HL-60 (cell line): ENCODE measurements at regions not wholly inside any gene's neighbourhood (a gene's known extent, or its start where the extent isn't known, plus 50 kb on each side); places are given as distances from the start of the nearest gene placed in this dataset.

ENCODE experiments used
- POLR2AphosphoS5 ChIP-seq: IDR thresholded peaks from 2 replicates; pipeline ENCODE4 v1.6.1; 2012; ENCODE audit warnings: low read depth
- TF ChIP-seq, protein P1 (sequence below): IDR thresholded peaks from one replicate; pipeline ENCODE4 v1.5.1; 2011; ENCODE audit warnings: low read length, control low read depth, inconsistent platforms; ENCODE audit not compliant: insufficient read depth

DNA sequence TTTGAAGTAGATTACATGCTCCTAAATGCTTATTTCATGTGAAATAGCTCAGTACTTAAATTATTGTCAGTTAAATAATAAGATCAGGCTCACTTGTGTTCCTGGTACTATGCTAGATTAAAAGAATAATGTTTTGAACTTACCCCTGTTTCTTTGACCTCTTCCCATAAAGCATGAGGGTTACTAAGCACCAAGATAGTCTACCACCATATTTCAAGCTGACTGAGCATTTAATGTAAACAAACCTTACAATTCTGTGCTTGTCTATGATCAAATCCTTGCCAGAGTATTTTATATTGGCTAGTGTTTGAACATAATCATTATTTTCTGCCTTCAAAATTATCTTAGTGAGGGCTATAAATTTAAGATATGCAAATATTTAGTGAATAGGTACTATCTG, 98.1 kb downstream of the LHX9 start:
- TF ChIP-seq, protein P1, sequence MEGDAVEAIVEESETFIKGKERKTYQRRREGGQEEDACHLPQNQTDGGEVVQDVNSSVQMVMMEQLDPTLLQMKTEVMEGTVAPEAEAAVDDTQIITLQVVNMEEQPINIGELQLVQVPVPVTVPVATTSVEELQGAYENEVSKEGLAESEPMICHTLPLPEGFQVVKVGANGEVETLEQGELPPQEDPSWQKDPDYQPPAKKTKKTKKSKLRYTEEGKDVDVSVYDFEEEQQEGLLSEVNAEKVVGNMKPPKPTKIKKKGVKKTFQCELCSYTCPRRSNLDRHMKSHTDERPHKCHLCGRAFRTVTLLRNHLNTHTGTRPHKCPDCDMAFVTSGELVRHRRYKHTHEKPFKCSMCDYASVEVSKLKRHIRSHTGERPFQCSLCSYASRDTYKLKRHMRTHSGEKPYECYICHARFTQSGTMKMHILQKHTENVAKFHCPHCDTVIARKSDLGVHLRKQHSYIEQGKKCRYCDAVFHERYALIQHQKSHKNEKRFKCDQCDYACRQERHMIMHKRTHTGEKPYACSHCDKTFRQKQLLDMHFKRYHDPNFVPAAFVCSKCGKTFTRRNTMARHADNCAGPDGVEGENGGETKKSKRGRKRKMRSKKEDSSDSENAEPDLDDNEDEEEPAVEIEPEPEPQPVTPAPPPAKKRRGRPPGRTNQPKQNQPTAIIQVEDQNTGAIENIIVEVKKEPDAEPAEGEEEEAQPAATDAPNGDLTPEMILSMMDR = no peak
- no peak for TF ChIP-seq POLR2AphosphoS5
